Activated T-helper 1 cell treated with anti-CD3 and anti-CD28 coated beads, Interleukin-2, amount 50 U/mL, for 16 hours (primary cell): ENCODE measurements at regions not wholly inside any gene's neighbourhood (a gene's known extent, or its start where the extent isn't known, plus 50 kb on each side); places are given as distances from the start of the nearest gene placed in this dataset.

ENCODE experiments used
- DNase-seq, 2 donors: peaks; one replicate each; pipeline ENCODE4 v3.0.0-alpha.2; 2020; ENCODE audit warnings: low read depth in 1 of 2, low spot score in 1 of 2

DNA sequence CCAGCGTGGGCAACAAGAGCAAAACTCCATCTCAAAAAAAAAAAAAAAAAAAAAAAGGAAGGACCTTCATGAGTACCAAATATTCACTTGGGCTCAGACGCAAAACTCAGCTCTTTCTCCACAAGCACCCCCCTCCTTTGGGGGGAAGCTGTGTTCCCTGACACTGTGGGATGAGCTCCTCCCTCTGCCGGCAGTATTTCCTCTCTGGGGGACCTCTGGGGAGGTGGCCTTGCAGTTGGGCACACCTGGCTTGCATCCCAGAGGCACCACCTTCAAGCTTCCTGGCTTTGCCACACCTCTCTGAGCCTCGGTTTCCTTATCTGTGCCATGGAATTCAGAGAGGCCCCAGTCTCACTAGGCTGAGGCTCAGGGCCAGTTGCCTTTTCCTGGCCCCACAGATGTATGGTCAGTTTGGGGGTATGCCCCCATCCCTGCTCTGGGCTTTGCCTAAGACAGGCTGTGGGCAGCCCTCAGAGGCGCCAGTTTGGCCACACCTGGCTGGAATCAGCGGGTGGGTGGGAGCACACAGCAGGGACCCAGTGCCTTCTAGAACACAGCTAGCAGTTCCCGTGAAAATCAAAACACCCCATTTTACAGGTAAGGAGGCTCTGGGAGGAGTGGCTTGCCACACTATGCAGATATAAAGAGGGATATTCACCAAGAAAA, 157.5 kb upstream of the IER5L start:
- DNase-seq: no peak

GRCh38 chr9:129334105-129334935, 156.3 kb upstream of the IER5L start:
- DNase-seq: no peak

- DNase-seq: no peak
These were observed 155.6 kb upstream of the IER5L start for GRCh38 chr9:129333617-129334104.

DNA sequence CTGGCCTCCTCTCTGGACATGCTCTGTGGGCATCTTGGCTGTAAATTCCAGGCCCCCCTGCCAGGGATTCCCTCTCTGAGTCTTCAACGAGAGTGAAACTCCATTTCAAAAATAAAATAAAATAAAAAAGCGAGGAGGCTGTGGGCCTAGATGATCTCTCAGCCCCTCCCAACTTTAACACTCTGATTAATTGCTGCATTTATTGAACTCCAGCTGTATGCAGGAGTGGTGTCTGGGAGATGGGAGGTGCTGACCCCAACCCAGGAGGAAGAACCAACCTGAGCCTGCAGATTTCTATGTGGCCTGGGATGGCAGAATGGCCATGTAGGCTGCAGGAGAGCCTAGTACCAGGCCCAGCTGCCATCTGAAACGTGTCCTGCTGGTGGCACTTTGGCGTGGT, 154.5 kb upstream of the IER5L start:
- DNase-seq: no peak

DNA sequence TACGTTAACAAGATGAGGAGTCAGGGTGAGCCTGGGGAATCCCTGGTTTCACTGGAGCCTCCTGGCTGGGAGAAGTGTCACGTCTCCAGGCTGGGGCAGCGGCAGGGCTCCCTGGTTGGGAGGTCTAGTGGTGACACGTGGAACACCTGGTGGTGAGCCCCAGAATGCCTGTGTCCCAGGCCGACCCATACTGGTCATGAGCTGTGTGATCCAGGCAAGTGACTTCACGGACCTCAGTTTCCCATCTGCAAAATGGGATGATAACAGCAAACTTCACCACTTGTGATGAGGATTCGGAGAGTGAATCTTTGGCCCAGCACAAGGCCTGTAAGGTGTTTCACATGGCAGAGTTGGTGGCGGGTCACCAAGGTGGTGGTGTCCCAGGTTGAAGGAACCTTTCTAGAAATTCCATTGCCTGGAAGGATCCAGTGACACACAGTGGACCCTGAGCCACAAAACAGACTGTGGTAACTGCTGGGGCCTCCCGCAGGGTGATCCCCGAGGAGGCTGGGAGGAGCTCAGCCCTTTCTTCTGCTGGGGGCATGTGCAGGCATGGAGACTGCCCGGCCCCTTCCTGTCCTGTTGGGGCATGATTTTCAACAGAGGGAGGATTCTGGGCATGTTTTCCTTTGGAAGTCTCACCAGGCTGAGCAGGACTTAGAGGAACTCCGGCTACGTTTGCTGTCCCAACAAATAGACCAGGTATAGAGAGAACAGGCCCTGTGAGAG, 153.9 kb upstream of the IER5L start:
- no peak for DNase-seq

GRCh38 chr9:129331493-129331765, 153.4 kb upstream of the IER5L start:
- DNase-seq: no peak

DNA sequence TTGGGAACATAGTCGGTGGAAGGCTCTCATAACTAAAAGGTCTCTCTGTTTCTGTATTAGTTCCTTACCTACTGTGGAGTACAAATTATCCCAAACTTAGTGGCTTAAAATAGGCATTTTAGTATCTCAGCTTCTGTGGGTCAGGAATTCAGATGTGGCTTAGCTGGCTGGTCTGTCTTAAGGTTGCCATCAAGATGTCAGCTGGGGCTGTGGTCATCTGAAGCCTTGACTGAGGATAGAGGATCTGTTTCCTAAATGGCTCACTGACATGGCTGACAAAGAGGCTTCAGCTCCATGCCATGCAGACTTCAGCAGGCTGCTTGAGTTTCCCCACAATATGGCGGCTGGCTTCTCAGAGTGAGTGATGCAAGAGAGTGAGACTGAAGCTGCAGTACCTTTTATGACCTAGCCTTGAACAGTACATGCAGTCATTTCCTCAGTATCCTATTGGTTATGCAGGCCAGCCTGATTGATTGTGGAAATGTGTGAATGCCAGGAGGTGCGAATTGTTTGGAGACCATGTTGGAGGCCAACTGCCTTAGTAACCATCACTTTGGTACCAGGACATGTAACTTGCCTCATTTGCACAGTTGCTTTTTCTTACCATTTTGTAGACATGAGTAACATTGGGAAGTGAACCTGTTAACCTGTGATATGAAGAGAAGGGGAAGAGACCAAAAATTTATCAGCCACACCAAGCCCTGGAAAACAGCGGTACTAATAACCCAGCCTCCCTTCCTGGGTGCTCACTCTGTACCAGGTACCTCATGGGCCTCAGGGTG, 152.8 kb upstream of the IER5L start:
- no peak for DNase-seq

GRCh38 chr9:129328355-129329042, 150.4 kb upstream of the IER5L start:
- DNase-seq: no peak

DNA sequence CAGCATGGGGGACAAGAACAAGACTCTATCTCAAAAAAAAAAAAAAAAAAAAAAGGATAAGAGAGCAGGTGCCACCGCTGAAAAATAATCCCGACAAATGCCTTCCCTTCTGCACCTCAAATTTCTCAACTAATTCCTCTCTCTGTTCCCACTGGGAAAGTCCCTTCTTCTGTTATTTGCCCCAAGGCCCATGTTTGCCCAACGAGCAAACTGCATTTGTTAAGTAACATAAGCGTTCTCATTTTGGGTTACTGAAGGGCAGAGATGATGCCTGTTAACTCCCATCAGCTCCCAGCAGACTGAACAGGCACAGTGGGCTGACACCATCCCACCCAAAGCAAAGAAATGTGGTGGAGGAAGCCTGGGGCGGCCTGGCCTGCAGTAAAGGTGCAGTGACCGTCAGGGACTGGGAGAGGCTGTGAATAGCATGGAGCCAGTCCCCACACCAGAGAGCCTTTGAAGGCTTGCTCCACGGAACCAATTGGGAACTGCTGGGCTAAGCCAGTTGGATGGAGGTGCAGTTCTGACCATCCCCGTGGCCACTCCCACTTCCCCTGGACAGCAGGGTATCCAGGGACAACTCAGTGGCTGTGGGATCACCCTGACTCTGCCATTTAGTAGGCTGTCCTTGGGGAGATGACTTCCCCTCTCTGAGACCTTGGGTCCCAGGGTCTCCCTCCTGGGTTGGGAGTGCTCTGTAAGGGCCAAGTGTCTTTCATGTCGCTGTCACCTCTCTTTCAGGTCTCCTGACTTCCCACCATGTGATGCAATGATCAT, 149.7 kb upstream of the IER5L start:
- no peak for DNase-seq

DNA sequence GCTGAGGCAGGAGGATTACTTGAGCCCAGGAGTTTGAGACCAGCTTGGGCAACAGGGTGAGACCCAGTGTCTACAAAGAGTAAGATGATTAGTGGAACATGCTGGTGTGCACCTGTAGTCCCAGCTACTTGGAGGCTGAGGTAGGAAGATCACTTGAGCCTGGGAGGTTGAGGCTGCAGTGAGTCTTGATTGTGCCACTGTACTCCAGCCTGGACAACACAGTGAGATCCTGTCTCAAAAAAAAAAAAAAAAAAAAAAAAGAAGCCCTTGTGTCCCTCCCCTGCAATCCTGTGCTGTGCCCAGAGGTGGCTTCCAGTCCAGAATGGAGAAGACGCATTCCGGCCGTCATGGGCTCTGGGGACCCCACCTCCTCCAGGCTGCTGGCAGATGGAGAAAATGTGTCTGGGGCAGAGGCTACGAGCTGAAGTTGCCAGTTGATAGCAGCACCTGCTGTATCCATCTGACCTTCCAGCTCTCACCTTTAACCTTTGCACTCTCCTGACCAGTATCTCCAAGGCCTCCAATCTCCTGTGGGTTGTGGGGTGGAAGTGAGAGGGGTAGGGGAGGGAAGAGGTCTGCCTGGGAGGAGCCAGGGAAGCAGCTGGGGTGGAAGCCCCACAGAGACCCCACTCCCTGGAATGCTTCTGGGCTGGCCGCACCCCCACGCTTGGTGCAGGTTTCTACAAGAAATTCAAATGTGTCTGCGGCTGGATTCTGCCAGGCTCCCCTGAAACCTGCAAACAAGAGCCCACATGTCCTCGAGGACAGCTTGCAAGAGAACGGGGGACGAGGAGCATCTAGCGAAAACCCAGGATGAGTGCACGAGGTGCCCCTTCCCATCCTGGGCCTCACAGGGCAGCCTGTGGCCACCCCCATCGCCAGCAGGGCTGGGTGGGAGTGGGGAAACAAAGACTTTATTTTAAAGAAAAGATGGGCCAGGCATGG, 148.3 kb upstream of the IER5L start:
- DNase-seq: no peak

DNA sequence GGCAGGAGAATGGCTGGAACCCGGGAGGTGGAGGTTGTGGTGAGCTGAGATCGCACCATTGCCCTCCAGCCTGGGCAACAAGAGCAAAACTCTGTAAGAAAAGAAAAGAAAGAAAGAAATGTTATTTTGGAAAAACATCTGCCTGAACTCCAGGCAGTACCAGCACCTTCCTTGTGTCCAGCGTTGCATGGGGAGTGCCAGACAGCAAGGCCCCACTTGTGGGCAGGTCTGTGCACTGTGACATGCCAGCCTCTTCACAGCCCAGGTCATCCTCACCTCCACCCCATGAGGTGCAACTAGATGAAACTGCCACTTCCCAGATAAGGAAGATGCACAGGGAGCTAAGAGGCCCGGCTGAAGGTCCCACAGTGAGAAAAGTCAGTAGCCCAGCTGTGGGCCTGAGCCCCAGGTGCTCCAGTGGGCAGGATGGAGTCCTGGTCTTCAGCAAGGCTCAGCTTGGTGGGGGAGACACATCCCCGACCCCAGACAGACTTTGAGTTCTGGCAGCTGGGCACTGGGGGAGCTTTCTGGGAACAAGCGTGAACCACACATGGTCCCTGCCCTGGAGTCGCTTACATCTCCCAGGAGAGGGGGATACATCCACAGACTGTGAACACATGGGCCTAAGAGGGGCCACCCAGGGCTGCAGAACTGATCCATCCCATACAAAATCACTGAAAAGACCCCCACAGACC, 146.9 kb upstream of the IER5L start:
- DNase-seq: no peak

GRCh38 chr9:129323999-129324553, 146.0 kb upstream of the IER5L start:
- DNase-seq: no peak

DNA sequence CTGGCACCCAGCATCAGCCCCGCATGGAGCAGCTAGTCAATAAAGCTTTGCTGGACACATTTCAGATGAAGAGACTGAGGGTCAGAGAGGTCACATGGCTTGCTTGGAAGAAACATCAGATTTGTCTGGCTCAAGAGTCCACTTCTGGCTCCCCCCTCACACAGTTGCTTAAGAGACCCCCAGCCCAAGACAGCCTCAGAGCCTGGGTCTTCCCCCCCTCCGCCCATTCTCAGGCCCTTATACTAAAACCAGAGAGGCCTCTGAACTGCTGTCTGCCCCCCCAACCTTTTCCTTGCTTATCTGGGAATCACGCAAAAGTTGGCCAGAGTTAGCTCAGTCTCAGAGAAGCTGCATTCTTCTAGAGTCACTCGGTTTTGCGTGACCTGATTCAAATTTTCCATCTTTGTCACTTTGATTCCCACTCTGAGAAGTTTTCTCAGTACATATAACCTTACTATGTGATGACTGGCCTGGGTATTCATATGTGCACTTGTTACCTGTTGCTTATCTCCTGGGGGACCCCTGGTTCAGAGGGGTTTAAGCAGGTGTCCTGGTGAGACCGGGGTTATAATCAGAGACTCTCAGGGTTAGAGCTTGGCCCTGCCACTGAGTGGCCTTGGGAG, 145.4 kb upstream of the IER5L start:
- DNase-seq: no peak

- DNase-seq: no peak
These were observed 144.7 kb upstream of the IER5L start for GRCh38 chr9:129322641-129323375.

GRCh38 chr9:129322022-129322621, 144.1 kb upstream of the IER5L start:
- DNase-seq: no peak

GRCh38 chr9:129321286-129322021, 143.4 kb upstream of the IER5L start:
- DNase-seq: no peak
